Epidermal melanocyte (primary cell): ENCODE measurements at regions not wholly inside any gene's neighbourhood (a gene's known extent, or its start where the extent isn't known, plus 50 kb on each side); places are given as distances from the start of the nearest gene placed in this dataset.

Experiments
- DNase-seq: peaks from one replicate; pipeline ENCODE4 v3.0.0; 2011; ENCODE audit warnings: low spot score; ENCODE audit not compliant: insufficient read length

- DNase-seq = no peak
Measured at GRCh38 chr6:8276148-8276547, 159.2 kb downstream of the SLC35B3 start.

- DNase-seq = no peak
Measured at GRCh38 chr6:8275667-8276066, 159.7 kb downstream of the SLC35B3 start.

- DNase-seq = no peak
Measured at GRCh38 chr6:8274226-8274625, 161.1 kb downstream of the SLC35B3 start.

- DNase-seq = no peak
Measured at GRCh38 chr6:8269872-8270454, 165.4 kb downstream of the SLC35B3 start.

- no peak for DNase-seq
Measured at GRCh38 chr6:8269094-8269493, 166.3 kb downstream of the SLC35B3 start.

- no peak for DNase-seq
Measured at GRCh38 chr6:8268606-8269005, 166.3 kb upstream of the EEF1E1 start.

- no peak for DNase-seq
Measured at GRCh38 chr6:8268156-8268555, 165.8 kb upstream of the EEF1E1 start.

- no peak for DNase-seq
Measured at GRCh38 chr6:8260610-8261009, 158.3 kb upstream of the EEF1E1 start.

- DNase-seq = no peak
Measured at GRCh38 chr6:8246403-8246802, 144.1 kb upstream of the EEF1E1 start.

- DNase-seq = no peak
Measured at GRCh38 chr6:8245726-8246125, 143.4 kb upstream of the EEF1E1 start.

- DNase-seq = no peak
Measured at GRCh38 chr6:8243475-8243874, 141.1 kb upstream of the EEF1E1 start.

GRCh38 chr6:8242885-8243284 is 140.5 kb upstream of the EEF1E1 start:
- no peak for DNase-seq

- DNase-seq = no peak
Measured at GRCh38 chr6:8240301-8240700, 138.0 kb upstream of the EEF1E1 start.

- no peak for DNase-seq
Measured at GRCh38 chr6:8238773-8239683, 136.7 kb upstream of the EEF1E1 start.

- DNase-seq = no peak
Measured at GRCh38 chr6:8237668-8238067, 135.3 kb upstream of the EEF1E1 start.

- DNase-seq = no peak
Measured at GRCh38 chr6:8236956-8237355, 134.6 kb upstream of the EEF1E1 start.

GRCh38 chr6:8234321-8234720 is 132.0 kb upstream of the EEF1E1 start:
- DNase-seq = no peak

GRCh38 chr6:8231956-8232355 is 129.6 kb upstream of the EEF1E1 start:
- DNase-seq = no peak

GRCh38 chr6:8229915-8230756 is 127.8 kb upstream of the EEF1E1 start:
- no peak for DNase-seq

GRCh38 chr6:8225113-8225512 is 122.8 kb upstream of the EEF1E1 start:
- no peak for DNase-seq

GRCh38 chr6:8223678-8224077 is 121.3 kb upstream of the EEF1E1 start:
- DNase-seq = no peak

GRCh38 chr6:8219352-8219943 is 117.1 kb upstream of the EEF1E1 start:
- no peak for DNase-seq
